Transverse colon (tissue), 4 donors: ENCODE measurements at regions not wholly inside any gene's neighbourhood (a gene's known extent, or its start where the extent isn't known, plus 50 kb on each side); places are given as distances from the start of the nearest gene placed in this dataset.
A peak's percentile ranks its signal among the peaks of the same experiment; 100 is the strongest.

ENCODE experiments used
- DNase-seq: peaks from one replicate; pipeline ENCODE4 v3.0.0-alpha.2; 2019
- H3K27ac ChIP-seq, 4 donors: fragments of 200-600 bp; sonication (generic); 2 replicates each; pipeline ENCODE4 v1.5.1; 2016 to 2018; ENCODE audit warnings: inconsistent platforms in 4 of 4
- H3K27me3 ChIP-seq: fragments of 200-600 bp; sonication (generic); 2 replicates; pipeline ENCODE4 v1.5.1; 2017; ENCODE audit warnings: inconsistent platforms
- H3K36me3 ChIP-seq, 4 donors: fragments of 200-600 bp; sonication (generic); 2 replicates each; pipeline ENCODE4 v1.5.1; 2017 to 2019; ENCODE audit warnings: inconsistent platforms in 4 of 4
- H3K4me1 ChIP-seq, 4 donors: fragments of 200-600 bp; sonication (generic); 2 replicates each; pipeline ENCODE4 v1.5.1; 2017 to 2020; ENCODE audit warnings: inconsistent platforms in 4 of 4
- H3K4me3 ChIP-seq, 4 donors: fragments of 200-600 bp; sonication (generic); 1 replicate in 1 of 4; 2 replicates in 3 of 4; pipeline versions ENCODE4 v1.5.1 to v1.6.1; 2017 to 2019; ENCODE audit warnings: inconsistent platforms in 4 of 4
- H3K9me3 ChIP-seq, 2 donors: fragments of 200-600 bp; sonication (generic); 2 replicates each; pipeline ENCODE4 v1.5.1; 2017 to 2019; ENCODE audit warnings: inconsistent platforms in 2 of 2
- CTCF ChIP-seq, 5 experiments: fragments of 200-600 bp in 3 of 5; fragments of 450-650 bp in 2 of 5; sonication (generic) in 3 of 5; IDR thresholded peaks; 1 replicate in 2 of 5; 2 replicates in 3 of 5; pipeline ENCODE4 v1.5.1; 2016 to 2017; ENCODE audit warnings: antibody characterized with exemption in 5 of 5, inconsistent platforms in 3 of 5, mild to moderate bottlenecking in 2 of 5, moderate library complexity in 1 of 5
- EP300 ChIP-seq: sonication (generic); formaldehyde crosslinking; IDR thresholded peaks from one replicate; pipeline ENCODE4 v1.6.1; 2017; ENCODE audit warnings: antibody characterized with exemption, low read depth
- POLR2A ChIP-seq: fragments of 450-650 bp; IDR thresholded peaks from one replicate; pipeline ENCODE4 v1.6.1; 2016; ENCODE audit warnings: antibody characterized with exemption, mild to moderate bottlenecking, moderate library complexity
- POLR2AphosphoS5 ChIP-seq, 3 donors: sonication (generic); formaldehyde crosslinking; IDR thresholded peaks; one replicate each; pipeline ENCODE4 v1.6.1; 2016; ENCODE audit warnings: antibody characterized with exemption in 3 of 3
- WGBS, 2 donors: methylation state at CpG; one replicate each; pipeline ENCODE4 v1.1.5; 2018; ENCODE audit warnings: low coverage in 1 of 2; 5-methylcytosine and 5-hydroxymethylcytosine counted together
- in situ Hi-C, 4 donors: fragments of 200-750 bp; cut with MboI; loops; one replicate each; pipeline versions ENCODE4 v1.15.0 to v1.15.1; 2017; ENCODE audit warnings: low sequenced_read_pairs in 3 of 4, low pct_ligation_motif_present in 1 of 4, low pct_unique_long_range_greater_than_20kb in 1 of 4
- intact Hi-C: fragments of 100-400 bp; cut with DNase I; formaldehyde crosslinking; loops from one replicate; pipeline ENCODE4 v1.15.1; 2023; ENCODE audit warnings: low total_unique reads

- intact Hi-C loops, result no loop called here
- 55 to 75% methylated on average over 3 of the region's 3 CpGs for WGBS, 2 donors
- H3K36me3 ChIP-seq, result no peaks in the 10 kb centered on the region
- in situ Hi-C loops, result loop anchor here in 1 of 4 donors (25.0 kb wide), 1 partner anchor 877 kb away; no protein-coding TSS in a partner anchor
- no peak for DNase-seq
- H3K27ac ChIP-seq, result no peak overlapping the region
- no peak overlapping the region for H3K4me3 ChIP-seq
- TF ChIP-seq EP300 (no peak), CTCF (IDR thresholded peaks at IDR 0.05) (no peak), POLR2AphosphoS5 (IDR thresholded peaks at IDR 0.05) (no peak), POLR2A (no peak)
- H3K9me3 ChIP-seq, result no peaks in the 10 kb centered on the region
- no peaks in the 10 kb centered on the region for H3K4me1 ChIP-seq
- H3K27me3 ChIP-seq, result no peaks in the 10 kb centered on the region
These were observed 196.3 kb upstream of the TANK start for GRCh38 chr2:160963957-160964356.

- WGBS, 2 donors, result 35 to 71% methylated on average over 4 to 6 of the region's 6 CpGs
- in situ Hi-C loops, result loop anchor here in 1 of 4 donors (25.0 kb wide), 1 partner anchor 880 kb away; no protein-coding TSS in a partner anchor
These were observed 192.7 kb upstream of the TANK start for GRCh38 chr2:160967523-160967922.

DNA sequence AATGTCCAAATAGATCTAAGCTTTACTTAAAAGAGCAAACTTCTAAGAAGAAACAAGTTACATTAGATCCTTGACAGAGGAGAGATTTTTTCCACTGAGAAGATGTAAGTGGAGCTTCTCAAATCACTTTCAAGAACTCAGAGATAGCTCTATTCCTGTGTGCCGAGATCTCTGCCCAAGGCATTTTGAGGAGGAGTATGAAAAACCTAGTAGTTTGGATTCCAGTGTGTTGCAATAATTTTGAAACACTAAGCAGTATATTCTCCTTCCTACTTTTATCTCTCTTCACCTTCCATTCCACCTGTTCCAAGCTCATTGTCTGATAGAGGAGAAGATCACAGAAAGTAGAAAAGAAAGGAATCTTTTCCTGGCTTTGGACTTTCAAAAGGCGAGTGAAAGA lies 192.0 kb upstream of the TANK start:
- no peak overlapping the region for H3K4me3 ChIP-seq
- intact Hi-C loops, result loop anchor here (5.0 kb wide), 1 partner anchor 1291 kb away; no protein-coding TSS in a partner anchor
- no peaks in the 10 kb centered on the region for H3K9me3 ChIP-seq
- DNase-seq, result no peak
- no peaks in the 10 kb centered on the region for H3K27me3 ChIP-seq
- TF ChIP-seq POLR2AphosphoS5 (IDR thresholded peaks at IDR 0.05) (no peak), POLR2A (no peak)
- in situ Hi-C loops, result loop anchor here in 1 of 4 donors (25.0 kb wide), 1 partner anchor 881 kb away; no protein-coding TSS in a partner anchor
- H3K4me1 ChIP-seq, result peaks cover 0 to 3% (median 0%) of the 10 kb centered on the region in 4 donors
- 83 to 84% methylated on average over 1 to 2 of the region's 2 CpGs for WGBS, 2 donors
- no peak overlapping the region for H3K27ac ChIP-seq
- no peaks in the 10 kb centered on the region for H3K36me3 ChIP-seq

More at GRCh38 chr2:160967523-160967922, 192.7 kb upstream of the TANK start:
- no peak for DNase-seq
- intact Hi-C loops, result loop anchor here (5.0 kb wide), 1 partner anchor 1290 kb away; no protein-coding TSS in a partner anchor
- Histone ChIP-seq H3K36me3 (no peaks in the 10 kb centered on the region), H3K4me1 (peaks cover 0 to 3% (median 0%) of the 10 kb centered on the region in 4 donors), H3K4me3 (no peak overlapping the region), H3K27ac (no peak overlapping the region), H3K9me3 (no peaks in the 10 kb centered on the region), H3K27me3 (no peaks in the 10 kb centered on the region)
- TF ChIP-seq POLR2A (no peak), POLR2AphosphoS5 (IDR thresholded peaks at IDR 0.05) (no peak), EP300 (no peak), CTCF (IDR thresholded peaks at IDR 0.05) (no peak)

- in situ Hi-C loops, result loop anchor here in 1 of 4 donors (25.0 kb wide), 1 partner anchor 883 kb away; no protein-coding TSS in a partner anchor
- 6 to 9% methylated on average over 3 of the region's 3 CpGs for WGBS, 2 donors
These were observed 189.9 kb upstream of the TANK start for GRCh38 chr2:160970052-160970965.

More at GRCh38 chr2:160970052-160970965, 189.9 kb upstream of the TANK start:
- intact Hi-C loops, result no loop called here
- Histone ChIP-seq H3K4me1 (peaks cover 0 to 3% (median 0%) of the 10 kb centered on the region in 4 donors), H3K27me3 (no peaks in the 10 kb centered on the region), H3K4me3 (peak overlapping the region in 1 of 4 donors; percentile 13), H3K27ac (peak overlapping the region; percentile 36 to 67 (median 48)), H3K36me3 (no peaks in the 10 kb centered on the region), H3K9me3 (no peaks in the 10 kb centered on the region)
- peak in 1 of 3 donors; percentile 29 for TF ChIP-seq POLR2AphosphoS5 (IDR thresholded peaks at IDR 0.05)
- no peak for TF ChIP-seq POLR2A
- peak; percentile 54 to 76 (median 62) for TF ChIP-seq CTCF (IDR thresholded peaks at IDR 0.05)
- TF ChIP-seq EP300, result no peak
- peak; percentile 28 for DNase-seq
